ENCODE measurements at regions not wholly inside any gene's neighbourhood (a gene's known extent, or its start where the extent isn't known, plus 50 kb on each side); places are given as distances from the start of the nearest gene placed in this dataset.
"Not testable (repeated sequence)": the region's sequence is repeated elsewhere in the genome, so short reads cannot be mapped to it uniquely, and the experiment has no call there.

DNA sequence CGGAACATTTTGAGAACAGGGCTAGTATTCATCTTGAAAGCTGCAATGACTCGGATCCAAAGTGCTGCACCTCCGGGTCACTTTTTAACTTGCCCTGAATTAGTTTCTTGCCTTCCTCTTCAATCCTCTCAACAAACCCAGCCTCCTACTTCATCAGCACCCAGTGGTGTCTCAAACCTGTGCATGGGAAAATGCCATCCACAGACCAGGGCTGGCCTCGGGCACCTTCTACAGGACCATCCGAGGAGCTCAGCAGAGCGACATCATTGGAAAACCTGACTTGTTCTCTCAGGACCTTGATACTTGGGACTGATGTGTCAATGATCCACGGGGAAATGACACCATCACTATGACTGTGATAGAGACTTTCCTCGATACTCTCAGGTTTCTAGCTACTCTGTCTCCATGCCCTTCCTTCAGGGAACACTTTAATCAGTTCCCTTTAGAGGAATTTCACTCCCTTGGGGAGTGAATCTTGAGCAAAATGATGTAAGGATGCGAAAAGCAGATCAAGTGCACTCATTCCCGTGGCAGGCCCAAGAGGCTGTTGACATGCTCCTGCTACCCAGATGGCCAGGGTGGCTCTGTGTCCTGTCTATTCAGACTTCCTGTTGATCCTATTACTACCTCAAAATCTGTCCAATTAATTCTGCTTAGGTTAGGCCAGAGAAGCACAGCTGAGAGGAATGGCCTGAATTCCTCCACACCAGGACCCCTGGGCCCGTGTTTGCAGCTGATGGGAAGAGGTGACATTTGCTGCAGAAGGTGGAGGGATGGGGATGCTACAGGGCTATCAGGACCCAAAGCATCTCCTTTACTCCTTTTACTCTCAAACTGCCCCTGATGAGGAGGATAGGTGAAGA is 96.5 kb upstream of the SLC25A48 start:
- no peak for DNase-seq (ENCODE audit: extremely low read depth, low read depth)
- TF ChIP-seq, protein P1, sequence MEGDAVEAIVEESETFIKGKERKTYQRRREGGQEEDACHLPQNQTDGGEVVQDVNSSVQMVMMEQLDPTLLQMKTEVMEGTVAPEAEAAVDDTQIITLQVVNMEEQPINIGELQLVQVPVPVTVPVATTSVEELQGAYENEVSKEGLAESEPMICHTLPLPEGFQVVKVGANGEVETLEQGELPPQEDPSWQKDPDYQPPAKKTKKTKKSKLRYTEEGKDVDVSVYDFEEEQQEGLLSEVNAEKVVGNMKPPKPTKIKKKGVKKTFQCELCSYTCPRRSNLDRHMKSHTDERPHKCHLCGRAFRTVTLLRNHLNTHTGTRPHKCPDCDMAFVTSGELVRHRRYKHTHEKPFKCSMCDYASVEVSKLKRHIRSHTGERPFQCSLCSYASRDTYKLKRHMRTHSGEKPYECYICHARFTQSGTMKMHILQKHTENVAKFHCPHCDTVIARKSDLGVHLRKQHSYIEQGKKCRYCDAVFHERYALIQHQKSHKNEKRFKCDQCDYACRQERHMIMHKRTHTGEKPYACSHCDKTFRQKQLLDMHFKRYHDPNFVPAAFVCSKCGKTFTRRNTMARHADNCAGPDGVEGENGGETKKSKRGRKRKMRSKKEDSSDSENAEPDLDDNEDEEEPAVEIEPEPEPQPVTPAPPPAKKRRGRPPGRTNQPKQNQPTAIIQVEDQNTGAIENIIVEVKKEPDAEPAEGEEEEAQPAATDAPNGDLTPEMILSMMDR (IDR thresholded peaks at IDR 0.05; ENCODE audit: low read depth, low read length), result no peak

DNA sequence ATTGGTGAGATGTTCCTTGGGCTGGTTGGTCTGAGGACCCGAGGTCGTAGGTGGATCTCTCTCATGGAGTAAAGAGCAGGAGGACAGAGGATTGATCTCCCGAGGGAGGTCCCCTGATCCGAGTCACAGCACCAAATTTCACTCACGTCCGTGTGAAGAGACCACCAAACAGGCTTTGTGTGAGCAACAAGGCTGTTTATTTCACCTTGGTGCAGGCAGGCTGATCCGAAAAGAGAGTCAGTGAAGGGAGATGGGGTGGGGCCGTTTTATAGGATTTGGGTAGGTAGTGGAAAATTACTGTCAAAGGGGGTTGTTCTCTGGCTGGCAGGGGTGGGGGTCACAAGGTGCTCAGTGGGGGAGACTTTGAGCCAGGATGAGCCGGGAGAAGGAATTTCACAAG is 97.5 kb upstream of the SLC25A48 start:
- not testable (repeated sequence) for DNase-seq (ENCODE audit: extremely low read depth, low read depth)

DNA sequence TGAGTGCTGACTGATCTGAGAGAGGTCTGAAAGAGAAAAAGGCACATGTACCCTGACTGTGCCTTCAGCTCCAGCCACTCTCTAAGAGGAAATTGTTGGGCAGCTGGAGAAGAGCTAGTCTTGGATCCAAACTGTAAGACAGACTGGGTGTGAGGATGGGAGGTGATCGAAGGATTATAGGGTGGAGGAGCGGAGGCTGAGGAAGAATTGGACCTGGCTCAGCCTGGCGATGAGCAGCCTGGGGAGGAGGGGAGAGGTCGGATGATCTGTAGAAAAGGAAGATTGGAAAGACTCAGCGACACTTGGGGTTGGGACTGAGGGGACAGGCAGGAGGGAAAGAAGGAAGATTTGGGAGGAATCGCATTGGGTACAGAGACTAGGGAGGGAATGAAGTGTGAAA is 98.6 kb upstream of the SLC25A48 start:
- no peak for DNase-seq (ENCODE audit: extremely low read depth, low read depth)
- TF ChIP-seq, protein P1 (IDR thresholded peaks at IDR 0.05; ENCODE audit: low read depth, low read length), result no peak

DNA sequence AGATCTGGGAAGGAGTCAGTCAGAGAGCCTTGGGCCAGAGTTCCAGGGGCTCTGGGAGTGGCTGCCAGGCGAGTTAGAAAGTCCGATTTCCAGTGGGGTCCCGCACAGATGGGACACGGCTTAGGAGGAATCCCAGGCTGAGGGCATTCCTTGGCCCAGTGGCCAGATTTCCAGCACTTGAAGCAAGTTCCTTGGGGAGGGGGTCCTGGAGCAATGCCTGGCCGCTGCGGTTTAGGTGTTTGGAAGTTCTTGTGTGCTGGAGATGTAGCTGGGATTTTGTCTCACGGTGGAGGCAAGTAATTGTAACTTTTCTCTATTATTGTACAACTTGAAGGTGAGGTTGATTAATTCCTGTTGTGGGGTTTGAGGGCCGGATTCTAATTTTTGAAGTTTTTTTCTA is 99.5 kb upstream of the SLC25A48 start:
- not testable (repeated sequence) for DNase-seq (ENCODE audit: extremely low read depth, low read depth)

DNA sequence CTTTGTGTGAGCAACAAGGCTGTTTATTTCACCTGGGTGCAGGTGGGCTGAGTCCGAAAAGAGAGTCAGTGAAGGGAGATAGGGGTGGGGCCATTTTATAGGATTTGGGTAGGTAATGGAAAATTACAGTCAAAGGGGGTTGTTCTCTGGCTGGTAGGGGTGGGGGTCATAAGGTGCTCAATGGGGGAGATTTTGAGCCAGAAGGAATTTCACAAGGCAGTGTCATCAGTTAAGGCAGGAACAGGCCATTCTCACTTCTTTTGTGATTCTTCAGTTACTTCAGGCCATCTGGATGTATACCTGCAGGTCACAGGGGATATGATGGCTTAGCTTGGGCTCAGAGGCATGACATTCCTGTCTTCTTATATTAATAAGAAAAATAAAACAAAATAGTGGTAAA is 103.4 kb upstream of the SLC25A48 start:
- not testable (repeated sequence) for DNase-seq (ENCODE audit: extremely low read depth, low read depth)

DNA sequence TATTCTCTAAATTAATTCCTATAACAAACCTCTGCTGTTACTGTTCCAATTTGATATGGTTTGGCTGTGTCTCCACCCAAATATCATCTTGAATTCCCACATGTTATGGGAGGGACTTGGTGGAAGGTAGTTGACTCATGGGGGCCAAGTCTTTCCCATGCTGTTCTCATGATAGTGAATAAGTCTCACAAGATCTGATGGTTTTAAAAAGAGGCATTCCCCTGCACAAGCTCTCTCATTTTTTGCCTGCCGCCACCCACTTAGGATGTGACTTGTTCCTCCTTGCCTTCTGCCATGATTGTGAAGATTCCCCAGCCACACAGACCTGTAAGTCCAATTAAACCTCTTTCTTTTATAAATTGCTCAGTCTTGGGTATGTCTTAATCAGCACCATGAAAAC is 104.3 kb upstream of the SLC25A48 start:
- DNase-seq (ENCODE audit: extremely low read depth, low read depth), result not testable (repeated sequence)

DNA sequence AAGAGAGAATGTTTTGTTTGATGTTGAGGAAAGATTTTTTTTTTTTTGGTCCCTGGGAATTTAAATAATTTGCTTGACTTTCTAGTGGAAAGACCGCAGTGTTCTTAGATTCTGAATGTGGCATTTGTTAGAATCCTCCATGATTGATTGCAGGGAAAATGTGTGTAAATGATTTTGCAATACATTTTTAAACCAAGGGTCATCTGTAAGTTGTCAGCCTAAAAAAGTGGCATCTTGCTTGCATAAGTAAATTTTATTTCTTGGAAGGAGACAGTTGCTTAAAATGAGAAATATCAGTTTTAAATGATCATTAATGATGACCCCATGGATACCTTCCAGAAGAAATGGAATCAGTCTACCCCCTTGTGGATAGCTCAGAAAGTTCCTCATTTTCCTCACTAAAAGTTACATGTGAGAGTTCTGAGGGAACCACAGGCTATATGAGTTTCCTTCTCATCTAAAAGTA is 105.1 kb upstream of the SLC25A48 start:
- no peak for DNase-seq (ENCODE audit: extremely low read depth, low read depth)
- TF ChIP-seq, protein P1 (IDR thresholded peaks at IDR 0.05; ENCODE audit: low read depth, low read length), result no peak; the same call in none of the 2 replicates

DNA sequence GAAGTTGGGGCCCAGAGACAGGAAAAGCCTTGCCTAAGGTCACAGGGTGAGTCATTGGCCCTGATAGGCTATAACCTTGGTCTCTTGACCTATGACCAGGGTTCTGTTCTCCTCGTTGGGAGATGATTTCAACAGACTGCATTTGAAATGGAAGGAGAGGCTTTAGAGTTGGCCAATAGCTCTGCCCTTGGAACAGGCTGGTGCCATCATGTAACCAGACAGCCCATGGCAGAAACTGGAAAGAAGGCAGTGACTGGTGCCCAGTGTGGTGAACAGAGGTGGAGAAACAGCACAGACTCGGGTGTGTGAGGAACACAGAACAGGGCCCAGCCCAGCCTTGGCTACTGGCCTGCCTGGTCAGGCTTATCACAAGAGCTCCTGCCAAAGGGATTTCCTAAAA is 109.8 kb upstream of the SLC25A48 start:
- no peak for DNase-seq (ENCODE audit: extremely low read depth, low read depth)
- TF ChIP-seq, protein P1 (IDR thresholded peaks at IDR 0.05; ENCODE audit: low read depth, low read length), result no peak

DNA sequence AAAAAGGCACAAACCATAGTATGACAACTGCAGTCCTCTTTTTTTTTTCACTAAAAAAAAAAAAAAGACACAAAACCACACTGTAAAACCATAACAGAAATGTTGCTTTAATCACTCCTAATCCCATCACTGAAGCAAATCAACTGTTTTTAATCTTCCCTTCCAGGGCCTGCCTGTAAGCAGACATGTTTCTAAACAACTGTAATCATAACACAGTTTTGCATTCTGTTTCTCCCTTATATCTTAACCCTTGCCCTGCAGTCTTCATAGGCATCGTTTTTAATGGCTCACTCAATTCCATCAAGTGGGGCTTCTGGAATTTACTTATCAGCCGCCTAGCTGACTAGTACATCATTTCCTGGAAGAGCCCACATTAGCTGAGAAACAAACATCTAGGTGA is 111.0 kb upstream of the SLC25A48 start:
- no peak for DNase-seq (ENCODE audit: extremely low read depth, low read depth)
- TF ChIP-seq, protein P1 (IDR thresholded peaks at IDR 0.05; ENCODE audit: low read depth, low read length), result no peak

Data from AG09319 (cell line).